NCI-H748 treated with DMSO at 0.1 percent for 48 hours (cell line): ENCODE measurements at regions not wholly inside any gene's neighbourhood (a gene's known extent, or its start where the extent isn't known, plus 50 kb on each side); places are given as distances from the start of the nearest gene placed in this dataset.
"Not testable (repeated sequence)": the region's sequence is repeated elsewhere in the genome, so short reads cannot be mapped to it uniquely, and the experiment has no call there.

Experiments
- DNase-seq: peaks from one replicate; lab custom pipeline; 2025; lab: John Stamatoyannopoulos, UW

DNA sequence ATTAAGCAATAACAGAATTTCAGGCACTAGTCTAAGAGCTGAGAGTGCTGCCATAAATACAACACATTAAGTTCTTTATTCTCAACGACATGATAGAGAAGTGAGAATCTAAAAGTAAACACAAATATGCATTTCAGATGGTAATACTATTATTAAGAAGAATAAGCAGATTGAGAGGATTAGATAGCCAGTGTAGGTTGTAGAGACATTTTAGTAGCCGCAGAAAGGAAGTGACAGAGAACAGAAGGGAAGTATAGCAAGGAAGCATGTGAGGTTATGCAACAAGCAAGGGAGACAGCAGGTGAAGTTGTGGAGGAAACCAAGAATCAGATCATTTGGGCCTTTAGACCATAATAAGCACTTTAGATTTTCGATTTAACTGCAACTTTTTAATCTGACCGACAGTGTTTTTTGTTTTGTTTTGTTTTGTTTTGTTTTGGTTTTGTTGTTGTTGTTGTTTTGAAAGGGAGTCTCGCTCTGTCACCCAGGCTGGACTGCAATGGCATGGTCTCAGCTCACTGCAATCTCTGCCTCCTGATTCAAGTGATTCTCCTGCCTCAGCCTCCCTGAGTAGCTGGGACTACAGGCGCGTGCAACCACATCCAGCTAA lies 737.0 kb upstream of the ADGRB3 start:
- no peak for DNase-seq

DNA sequence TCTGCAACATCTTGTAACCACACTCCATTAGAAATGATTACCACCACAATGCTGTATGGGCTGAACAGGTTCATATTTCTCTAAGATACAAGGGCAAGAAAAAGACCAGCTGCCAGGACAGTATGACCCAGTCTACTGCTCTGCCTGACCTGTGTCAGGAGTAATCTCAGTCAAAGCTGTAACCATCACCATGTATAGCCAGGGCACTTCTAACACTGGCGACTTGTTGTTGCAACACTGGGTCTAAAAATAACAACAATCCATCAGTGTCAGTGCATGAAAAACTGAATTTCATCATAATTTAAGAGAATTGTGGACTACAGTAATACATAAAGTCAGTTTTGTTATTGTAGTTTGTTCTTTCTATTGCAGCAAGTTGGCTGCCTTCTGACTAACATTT lies 738.6 kb upstream of the ADGRB3 start:
- DNase-seq: no peak

DNA sequence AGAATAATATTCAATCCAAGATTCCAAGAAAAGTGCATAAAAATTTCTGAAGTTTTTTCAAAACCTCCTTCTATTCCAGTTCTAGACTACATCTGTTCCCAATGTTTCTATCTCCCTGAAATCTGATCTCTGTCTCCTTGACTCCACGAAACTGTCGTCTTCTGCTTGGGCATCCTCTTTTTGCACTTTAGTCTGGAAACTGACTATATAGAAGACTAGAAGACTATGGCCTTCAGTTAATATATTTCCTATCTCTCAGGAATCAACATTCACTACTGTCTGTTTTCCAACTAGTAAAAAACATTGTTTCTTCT lies 745.4 kb upstream of the ADGRB3 start:
- DNase-seq: no peak

DNA sequence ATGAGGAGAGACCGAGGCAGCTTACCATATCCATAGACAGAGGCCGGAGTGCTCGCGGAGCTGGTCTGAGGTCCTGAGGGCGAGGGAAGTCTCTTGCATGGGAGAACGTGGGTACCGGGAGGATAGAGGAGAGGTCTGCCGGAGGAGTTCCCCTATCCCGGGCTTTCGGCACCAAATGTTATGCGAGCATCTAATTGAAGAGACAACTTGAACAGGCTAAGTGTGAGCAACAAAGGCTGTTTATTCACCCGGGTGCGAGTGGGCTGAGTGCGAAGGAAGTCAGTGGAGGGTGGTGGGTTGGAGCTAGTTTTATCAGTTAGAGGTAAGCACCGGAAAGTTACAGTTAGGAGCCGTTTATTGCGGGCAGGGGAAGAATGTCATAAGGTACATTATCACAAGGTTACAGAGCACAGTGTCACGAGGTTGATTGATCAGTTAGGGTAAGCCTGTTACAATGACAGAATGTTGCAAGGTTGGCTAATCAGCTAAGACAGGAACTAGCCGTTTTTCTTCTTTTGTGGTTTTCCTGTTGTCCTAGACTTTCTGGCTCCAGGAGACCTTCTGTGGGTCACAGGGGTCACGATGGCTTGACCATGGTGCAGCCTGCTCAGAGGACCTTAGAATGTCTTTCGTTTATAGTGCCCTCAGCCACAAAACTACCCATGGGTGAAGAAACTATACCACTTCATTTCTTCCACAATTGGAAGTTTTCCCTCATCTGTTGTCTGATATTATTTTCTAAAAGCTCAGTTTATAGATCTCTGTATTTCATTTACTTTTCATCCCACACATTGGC lies 746.0 kb upstream of the ADGRB3 start:
- no peak for DNase-seq

DNA sequence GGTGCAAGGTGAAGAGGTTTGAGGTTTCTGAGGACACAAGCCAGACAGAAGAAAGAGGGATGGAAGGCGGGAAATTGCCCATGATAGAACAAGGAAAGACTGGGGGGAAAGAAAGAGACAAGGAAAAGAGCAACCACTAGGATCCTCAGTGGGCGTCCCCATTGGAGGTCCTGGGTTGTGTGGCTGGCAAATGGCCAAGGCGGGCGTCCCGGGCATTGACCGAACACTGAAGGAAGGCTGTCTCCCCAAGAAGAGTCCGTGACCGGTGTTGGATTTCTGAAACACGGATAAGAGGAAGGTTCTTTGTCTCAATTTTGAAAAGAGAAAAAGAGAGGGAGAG lies 746.6 kb upstream of the ADGRB3 start:
- no peak for DNase-seq

DNA sequence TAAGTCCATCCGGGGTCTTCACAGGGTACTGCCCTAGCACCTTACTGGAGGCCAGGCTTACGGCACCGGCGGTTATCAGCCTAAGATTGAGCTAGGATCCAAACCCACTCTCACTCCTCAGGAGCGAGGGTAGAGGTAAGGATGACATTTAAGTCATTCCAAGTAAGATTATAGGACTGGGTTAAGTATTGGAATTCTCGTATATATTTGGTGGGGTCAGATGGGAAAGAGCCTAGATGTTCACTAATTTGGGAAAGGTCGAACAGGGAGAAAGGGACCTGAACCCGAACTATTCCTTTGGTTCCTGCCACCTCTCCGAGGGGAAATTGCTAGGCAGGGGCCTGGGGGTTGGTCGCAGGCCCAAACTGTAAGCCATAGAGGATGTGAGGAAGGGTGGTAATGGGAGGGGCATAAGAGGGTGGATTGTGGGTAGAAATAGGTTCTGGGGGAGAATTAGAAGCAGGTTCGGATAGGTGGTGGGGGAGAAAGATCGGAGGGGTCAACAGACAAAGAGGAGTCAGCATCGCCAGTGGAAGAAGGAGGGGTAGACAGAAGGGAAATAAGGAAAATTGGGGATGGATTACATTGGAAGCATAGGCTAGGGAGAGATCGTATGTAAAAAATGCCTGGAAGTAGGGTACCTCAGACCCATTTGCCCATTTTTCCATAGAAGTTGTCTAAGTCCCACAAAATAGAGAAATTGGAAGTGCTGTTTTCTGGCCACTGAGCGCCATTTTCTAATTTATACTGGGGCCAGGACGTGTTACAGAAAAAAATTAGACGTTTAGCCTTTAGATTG lies 747.1 kb upstream of the ADGRB3 start:
- no peak for DNase-seq

DNA sequence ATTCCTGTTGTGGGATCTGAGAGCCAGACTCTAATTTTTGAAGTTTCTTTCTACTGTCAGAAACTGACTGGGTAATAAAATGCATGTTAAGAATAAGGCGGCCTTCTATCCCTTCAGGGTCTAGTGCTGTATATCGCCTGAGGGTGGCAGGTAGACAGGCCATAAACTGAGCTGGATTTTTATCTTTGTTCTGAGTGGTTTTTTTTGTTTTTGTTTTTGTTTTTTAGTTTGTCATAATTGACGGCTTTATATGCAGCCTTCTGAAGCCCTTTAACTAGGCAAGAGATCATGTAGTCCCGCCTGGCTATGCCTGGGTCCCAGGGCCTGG lies 747.7 kb upstream of the ADGRB3 start:
- DNase-seq: no peak

DNA sequence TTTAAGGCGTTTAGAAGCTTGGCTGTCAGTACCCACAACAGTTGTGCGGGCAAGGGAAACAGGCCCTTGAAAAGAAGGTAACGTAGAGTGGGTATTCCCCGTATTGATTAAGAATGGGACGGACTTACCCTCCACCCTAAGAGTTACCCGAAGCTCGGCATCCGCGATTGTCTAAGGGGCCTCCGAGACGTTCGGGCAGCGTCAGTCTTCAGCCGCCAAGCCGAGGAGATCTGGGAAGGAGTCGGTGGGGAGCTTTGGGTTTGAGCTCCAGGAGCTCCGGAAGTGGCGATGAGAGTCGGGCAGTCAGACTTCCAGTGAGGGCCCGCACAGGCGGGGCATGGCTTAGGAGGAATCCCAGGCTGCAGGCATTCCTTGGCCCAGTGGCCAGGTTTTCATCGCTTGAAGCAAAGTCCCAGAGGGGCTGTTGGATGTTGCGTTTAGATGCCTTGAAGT lies 748.2 kb upstream of the ADGRB3 start:
- no peak for DNase-seq

DNA sequence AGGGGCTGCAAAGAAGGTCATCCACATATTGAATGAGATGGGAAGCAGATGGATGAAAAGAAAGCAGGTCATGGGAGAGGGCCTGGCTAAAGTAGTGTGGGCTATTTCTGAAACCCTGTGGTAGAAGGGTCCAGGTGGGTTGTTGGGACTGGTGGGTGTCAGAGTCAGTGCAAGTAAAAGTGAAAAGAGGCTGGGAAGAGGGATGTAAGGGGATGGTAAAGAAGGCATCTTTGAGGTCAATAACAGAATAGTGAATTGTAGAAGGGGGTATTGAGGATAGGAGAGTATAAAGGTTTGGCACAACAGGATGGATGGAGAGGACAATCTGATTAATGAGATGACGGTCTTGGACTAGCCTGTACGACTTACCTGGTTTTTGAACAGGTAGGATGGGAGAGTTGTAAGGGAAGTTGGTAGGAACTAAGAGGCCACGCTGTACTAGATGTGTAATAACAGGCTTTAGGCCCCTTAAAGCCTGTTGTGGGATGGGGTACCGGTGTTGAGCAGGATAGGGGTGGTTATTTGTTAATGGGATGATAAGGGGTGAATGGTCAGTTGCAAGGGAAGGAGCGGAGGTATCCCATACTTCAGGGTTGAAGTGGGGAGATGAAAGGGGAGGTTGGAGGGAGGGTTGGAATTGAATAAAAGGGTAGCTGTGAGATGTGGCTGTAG lies 748.9 kb upstream of the ADGRB3 start:
- DNase-seq: no peak

DNA sequence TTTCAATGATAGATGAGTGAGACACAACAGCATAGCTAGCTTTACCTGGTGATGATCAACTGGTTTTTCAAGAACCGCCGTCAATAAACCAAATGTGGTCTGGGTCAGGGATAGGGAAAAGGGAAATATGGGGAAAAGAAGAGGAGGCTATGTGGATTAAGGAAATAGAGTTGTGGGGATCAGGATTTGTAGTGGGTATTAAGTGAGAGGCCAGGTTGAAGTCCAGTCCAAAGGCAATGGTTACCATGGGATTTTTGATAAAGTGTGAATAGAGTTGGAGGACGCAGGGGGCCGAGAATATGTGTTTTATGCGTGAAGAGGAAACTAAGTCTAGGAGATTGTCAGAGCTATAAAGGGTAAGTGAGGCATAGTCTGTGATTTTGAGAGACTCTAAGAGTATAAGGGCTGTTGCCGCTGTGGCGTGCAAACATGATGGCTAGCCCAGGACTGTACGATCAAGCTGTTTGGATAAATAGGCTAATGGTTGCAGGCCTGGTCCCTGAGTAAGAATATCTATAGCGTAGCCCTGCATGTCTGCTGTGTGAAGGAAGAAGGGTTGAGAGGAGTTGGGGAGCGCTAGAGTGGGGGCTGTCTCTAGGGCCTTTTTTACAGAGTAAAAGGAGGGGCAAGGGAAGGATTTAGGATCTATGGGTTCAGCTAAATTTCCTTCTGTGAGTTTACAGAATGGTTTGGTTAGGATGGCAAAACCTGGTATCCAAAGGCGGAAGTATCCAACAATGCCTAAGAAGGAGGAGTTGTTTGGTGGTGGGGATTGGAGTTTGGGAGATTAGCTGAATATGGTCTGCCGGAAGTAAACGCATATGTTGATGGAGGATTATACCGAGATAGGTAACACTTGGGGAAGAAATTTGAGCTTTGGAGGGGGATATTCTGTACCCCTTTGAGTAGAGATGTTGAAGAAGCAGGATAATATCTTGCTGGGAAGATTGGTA lies 749.7 kb upstream of the ADGRB3 start:
- DNase-seq: no peak

DNA sequence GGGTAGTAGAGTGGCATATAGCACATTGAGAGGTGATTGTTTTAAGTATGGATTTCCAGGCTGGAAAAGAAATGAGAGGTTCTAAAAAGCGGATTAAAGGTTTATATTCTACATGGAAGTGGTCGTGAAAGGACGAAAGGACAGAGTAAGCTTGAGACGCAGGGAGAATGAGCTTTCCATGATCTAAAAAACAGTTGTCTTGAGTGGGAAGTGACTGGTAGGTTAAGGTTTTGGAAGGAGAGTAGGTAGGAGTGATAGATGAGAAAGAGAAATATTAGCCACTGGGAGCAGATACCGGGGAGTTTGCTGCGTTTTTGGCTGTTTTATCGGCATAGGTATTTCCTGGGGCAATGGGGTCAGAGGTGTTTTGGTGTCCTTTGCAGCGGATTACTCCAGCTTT lies 750.6 kb upstream of the ADGRB3 start:
- no peak for DNase-seq

DNA sequence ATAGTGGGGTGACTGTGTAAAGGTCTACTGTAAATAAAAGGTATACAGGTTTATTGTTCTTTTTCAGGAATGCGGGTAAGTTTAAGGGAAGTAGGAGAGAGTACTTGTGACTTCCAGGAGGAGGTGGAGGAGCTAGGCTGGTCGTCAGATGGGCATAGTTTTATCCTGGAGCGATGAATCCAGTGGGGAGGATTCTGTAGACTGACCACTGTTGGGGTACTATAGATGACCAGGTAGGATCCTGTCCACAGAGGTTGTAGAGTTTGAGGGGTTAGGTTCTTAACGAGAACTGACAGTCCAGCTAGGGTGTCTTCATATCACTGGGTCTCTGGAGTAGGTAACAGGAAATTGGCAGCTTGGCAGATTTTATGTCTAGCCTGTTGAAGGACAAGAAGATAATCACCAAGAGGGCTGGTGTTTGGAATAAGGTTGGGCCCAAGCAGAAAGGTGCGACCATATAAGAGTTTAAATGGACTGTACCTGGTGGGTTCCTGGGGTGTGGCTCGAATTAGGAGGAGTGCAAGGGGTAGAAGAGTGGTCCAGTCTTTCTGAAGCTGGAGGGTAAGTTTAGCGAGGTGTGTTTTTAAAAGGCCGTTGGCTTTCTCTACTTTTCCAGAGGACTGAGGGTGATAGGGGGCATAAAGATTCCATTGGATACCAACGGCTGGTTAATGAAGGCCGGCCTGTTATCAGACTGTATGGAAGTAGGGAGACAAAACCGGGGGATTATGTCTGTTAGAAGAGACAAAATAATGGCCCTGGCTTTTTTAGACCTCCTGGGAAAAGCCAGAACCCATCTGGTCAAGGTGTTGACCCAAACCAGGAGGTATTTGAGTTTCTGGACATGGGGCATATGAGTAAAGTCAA lies 751.3 kb upstream of the ADGRB3 start:
- DNase-seq: no peak

DNA sequence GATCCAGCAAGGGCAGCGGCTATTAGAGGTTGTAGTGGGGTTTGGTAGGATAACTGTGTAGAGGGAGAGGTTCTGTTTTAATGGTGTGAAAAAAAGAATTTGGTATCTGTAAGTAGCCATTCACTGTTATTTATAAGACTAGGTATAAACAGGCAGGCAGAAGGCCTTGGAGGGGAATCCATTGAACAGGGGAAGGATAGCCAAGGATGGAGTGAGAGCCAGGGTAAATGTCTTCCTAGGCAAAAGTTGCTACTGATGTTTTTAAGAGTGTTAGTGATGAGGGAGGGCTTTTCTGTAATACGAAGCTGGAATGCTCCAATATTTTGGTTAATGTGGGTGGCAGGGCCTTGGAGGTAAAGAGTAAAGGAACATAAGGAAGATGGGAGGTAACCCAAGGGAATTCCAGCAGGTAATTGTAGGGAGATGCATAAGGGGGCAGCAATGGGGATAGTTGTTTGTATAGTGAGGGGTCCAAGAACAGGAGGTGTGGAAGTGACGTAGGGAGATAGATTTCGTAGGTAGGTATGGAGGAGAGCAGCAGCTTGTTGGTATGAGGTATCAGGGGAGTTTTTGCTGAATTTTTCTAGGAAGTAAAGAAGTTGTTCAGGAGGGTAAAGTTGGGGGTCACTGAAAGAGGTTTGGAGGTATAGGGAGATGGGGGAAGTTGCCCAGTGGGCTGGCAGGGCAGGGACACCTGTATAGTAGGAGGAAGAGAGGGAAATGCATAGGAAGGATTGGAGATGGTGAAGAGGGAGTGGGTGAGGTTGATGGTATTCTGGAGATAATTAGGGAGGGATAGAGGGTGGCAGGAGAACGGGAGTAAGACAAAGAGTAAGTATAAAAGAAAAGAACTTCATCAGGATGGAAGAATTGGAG lies 752.4 kb upstream of the ADGRB3 start:
- no peak for DNase-seq

DNA sequence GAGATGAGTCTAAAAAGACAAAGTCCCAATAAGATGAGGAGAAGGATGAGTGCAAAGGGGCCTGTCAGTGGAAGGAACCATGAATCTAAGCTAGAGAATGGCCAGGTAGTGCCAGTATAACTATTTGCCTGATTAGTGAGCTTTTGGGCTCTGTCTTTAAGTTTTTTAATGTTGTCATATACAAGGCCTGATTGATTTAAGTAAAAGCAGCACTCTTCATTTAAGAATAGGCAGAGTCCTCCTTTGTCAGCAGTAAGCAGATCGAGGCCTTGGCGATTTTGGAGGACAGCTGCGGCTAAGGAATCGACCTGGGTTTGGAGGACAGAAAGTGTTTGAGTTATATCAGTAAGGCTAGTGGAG lies 753.4 kb upstream of the ADGRB3 start:
- no peak for DNase-seq

DNA sequence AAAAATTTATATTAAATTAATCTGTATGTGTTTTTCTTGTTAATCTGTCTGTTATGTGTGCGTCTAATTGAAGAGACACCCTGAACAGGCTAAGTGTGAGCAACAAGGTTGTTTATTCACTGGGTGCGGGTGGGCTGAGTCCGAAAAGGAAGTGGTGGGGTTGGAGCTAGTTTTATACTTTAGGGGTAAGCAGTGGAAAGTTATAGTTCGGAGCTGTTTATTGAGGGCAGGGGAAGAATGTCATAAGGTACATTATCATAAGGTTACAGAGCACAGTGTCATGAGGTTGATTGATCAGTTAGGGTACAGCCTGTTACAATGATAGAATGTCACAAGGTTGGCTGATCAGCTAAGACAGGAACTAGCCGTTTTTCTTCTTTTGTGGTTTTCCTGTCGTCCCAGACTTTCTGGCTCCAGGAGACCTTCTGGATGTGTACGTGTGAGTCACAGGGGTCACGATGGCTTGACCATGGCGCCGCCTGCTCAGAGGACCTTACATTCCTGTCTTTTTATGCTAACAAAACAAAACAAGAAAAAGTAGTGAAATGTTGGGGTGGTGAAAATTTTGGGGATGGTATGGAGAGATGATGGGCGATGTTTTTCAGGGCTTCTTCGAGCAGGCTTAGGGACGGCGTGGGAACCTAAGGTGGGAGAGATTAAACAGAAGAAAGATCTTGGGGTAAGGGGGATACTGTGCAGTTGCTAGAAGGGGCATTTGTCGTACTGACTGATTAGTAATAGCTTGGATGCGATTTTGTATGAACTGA lies 754.0 kb upstream of the ADGRB3 start:
- no peak for DNase-seq

DNA sequence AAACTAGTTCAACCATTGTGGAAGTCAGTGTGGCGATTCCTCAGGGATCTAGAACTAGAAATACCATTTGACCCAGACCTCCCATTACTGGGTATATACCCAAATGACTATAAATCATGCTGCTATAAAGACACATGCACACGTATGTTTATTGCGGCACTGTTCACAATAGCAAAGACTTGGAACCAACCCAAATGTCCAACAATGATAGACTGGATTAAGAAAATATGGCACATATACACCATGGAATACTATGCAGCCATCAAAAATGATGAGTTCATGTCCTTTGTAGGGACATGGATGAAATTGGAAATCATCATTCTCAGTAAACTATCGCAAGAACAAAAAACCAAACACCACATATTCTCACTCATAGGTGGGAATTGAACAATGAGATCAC lies 754.7 kb upstream of the ADGRB3 start:
- DNase-seq: not testable (repeated sequence)

DNA sequence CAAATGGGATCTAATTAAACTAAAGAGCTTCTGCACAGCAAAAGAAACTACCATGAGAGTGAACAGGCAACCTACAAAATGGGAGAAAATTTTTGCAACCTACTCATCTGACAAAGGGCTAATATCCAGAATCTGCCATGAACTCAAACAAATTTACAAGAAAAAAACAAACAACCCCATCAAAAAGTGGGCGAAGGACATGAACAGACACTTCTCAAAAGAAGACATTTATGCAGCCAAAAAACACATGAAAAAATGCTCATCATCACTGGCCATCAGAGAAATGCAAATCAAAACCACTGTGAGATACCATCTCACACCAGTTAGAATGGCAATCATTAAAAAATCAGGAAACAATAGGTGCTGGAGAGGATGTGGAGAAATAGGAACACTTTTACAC lies 755.2 kb upstream of the ADGRB3 start:
- not testable (repeated sequence) for DNase-seq

DNA sequence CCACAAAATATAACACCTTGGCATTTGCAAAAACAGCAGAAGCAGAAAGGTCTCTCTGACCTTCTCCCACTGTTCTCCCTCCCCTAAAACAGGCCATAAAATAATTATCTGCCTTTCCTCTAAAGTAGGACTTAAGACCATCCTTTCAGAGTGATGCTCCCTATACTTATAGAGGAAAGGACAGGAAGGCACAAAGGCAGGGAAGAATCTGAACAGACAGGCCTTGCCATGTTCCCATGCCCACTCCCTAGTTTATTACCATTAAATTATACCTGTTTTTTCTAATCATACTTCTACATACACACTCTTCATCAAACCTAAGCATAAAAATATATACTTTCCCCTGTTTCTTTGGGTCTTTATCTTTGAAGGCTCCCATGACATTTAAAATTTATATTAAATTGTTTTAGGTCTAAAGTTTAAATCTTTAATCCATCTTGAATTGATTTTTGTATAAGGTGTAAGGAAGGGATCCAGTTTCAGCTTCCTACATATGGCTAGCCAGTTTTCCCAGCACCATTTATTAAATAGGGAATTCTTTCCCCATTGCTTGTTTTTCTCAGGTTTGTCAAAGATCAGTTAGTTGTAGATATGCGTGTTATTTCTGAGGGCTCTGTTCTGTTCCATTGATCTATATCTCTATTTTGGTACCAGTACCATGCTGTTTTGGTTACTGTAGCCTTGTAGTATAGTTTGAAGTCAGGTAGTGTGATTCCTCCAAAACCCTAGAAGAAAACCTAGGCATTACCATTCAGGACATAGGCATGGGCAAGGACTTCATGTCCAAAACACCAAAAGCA lies 755.8 kb upstream of the ADGRB3 start:
- not testable (repeated sequence) for DNase-seq
